NOMO-1 (cell line): ENCODE measurements at regions not wholly inside any gene's neighbourhood (a gene's known extent, or its start where the extent isn't known, plus 50 kb on each side); places are given as distances from the start of the nearest gene placed in this dataset.
A peak's percentile ranks its signal among the peaks of the same experiment; 100 is the strongest.

ENCODE experiments used
- DNase-seq, 2 experiments: peaks; one replicate each; lab custom pipeline; 2025; ENCODE audit not compliant: unreplicated experiment in 2 of 2; lab: John Stamatoyannopoulos, UW

- no peak for DNase-seq
Observed at GRCh38 chr6:168886964-168887363, 366.7 kb downstream of the THBS2 start.

- peak; percentile 27 to 63 for DNase-seq
Observed at GRCh38 chr6:168885751-168886742, 367.6 kb downstream of the THBS2 start.

GRCh38 chr6:168885196-168885595, 368.4 kb downstream of the THBS2 start:
- no peak for DNase-seq

DNA sequence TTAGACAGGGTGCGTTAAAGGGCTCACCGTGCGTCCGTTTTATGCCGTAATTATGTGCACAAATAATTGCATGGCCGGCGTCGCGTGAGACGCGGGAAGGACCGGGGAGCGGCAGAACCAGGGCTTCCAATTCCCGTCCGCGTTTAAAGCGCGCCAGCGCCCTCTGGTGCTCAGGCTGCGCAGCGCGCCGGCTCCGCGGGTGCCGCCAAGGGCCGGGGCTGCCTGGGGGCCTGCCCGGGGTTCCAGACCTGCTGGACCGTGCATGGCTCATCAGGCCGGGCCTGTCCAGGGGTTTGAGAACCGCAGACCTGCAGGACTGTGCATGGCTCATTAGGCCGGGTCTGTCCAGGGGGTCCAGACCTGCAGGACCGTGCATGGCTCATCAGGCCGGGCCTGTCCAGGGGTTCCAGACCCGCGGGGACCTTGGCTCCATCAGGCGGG, 369.0 kb downstream of the THBS2 start:
- peak; percentile 65 to 75 for DNase-seq

GRCh38 chr6:168884050-168884645, 369.5 kb downstream of the THBS2 start:
- DNase-seq, result peak in 1 of 2 experiments; percentile 65

- no peak for DNase-seq
Observed at GRCh38 chr6:168883410-168884049, 370.1 kb downstream of the THBS2 start.

- no peak for DNase-seq
Observed at GRCh38 chr6:168880271-168880670, 373.4 kb downstream of the THBS2 start.

DNA sequence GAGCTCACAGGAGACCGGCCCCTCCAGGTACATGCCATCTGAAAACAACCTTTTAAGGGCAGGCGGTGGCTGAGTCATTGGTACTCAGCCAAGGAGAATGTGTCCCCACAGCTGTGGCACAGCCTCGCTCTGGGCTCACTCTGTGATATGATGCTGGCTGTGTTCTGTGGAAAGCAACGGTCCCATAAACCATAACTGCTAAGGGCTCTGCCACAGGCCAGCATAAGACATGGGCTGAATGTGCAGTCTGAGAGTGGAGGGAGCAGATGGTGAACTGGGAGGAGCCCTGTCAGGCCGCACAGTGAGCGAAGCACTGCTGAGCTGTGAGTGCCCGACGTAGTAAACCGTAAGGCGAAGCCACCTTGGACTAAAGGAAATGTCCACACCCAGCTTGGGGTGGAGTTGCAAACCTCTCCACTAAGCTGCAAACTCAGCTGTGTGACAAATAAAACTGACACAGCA, 375.8 kb downstream of the THBS2 start:
- no peak for DNase-seq

GRCh38 chr6:168876956-168877355, 376.7 kb downstream of the THBS2 start:
- DNase-seq, result no peak

- DNase-seq, result no peak
Observed at GRCh38 chr6:168875811-168876576, 377.7 kb downstream of the THBS2 start.

- no peak for DNase-seq
Observed at GRCh38 chr6:168874637-168875036, 379.0 kb downstream of the THBS2 start.

DNA sequence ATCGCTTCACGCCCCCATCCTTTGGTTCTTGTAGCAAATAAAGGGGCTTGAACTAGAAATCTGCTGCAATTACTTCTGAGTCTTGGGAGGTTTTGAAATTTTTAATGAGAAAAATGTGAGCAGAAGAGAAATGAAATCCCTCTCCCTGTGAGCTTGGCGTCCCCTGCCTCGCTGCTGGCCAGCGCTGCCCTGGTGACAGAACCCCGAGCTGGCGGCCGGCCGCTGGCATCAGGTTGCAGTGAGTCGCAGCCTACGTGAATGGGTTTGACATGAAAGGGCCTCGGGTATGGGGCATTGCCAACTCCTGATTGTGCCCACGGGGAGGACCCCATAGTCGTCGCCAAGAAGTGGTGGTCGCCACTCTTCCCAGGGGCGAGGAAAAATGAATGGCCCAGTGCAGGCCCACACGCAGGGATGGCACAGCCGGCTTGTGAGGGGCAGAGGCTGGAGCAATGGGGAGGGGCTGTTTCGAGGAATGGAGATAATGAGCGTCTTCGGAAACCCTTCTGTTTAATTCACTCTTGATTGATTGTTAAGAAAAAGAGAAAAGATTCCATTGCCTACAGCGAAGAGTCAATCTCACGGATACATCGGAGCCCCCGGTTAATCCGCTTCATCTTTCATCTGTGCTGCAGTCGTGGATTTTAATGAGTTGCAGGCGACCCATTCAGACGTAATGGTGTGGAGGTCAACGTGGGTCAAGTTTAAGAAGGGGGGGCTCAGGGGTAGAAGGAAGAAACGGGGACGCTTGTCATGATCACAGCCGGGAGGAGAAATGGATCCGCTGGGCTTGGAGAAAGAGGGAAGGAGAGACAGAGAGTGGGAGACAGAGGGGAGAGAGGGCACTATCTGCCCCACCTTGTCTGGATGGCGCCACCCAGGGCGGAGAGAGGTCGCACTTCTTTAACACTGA, 380.1 kb downstream of the THBS2 start:
- DNase-seq, result no peak

GRCh38 chr6:168871642-168872315, 381.9 kb downstream of the THBS2 start:
- no peak for DNase-seq

DNA sequence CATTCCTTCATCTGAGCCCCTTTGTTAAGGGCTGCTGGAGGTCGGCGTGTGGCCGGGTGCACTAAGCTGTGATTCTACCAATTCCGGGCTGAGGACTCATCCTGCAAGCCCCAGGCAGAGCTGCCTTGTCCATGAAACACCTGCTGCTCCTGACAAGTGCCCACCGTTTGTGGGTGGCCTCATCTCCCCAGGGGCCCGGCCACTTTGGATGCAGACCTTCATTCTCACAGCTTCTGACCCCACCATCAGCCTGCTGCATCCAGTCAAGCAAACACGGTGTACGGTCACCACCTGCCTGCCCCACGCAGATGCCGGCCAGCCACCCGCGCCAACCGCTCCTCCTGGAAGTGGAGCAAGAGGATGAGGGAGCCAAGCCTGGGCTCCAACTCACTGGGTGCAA, 382.7 kb downstream of the THBS2 start:
- DNase-seq, result no peak

DNA sequence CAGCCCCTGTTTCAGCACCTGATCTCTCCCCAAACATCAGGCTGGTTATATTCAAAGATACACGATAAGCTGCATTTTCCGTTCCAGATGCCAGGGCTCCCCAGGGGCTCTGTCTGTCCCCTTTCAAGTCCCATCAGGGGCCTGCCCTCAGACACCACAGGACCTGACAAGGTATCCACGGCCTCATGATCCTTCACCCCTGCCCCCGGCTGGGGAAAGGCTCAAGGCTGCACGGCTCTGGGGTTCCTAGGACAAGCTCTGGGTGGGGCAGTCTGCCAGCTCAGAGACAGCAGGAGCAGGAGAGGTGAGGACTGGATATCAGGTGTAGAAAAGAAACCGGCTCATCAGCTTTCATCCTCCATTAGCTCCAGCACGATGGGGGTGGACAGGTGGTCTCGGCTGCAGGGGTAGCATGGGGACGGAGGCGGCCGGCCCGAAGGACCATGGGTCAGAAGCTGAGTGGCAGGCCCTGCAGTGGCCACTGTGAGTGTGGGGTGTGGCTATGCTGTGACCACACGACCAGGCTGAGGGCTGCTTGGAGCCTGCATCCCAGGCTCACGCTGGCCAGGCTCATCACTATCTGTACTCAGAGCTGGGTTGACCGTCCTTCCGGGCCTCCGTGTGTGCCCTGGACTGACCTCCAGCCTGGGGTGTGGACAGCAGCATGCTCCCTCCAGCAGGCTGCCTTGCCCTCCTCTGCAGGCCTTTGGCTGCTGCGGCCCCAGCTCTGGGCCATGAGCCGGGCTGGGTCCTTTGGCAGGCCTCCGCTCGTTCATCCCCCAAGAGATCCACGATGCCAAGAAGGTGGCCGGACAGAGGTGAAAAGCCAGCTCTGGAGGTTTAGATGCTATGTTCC, 386.2 kb downstream of the THBS2 start:
- DNase-seq, result no peak

- no peak for DNase-seq
Observed at GRCh38 chr6:168866534-168866933, 387.1 kb downstream of the THBS2 start.

GRCh38 chr6:168865522-168865921, 388.1 kb downstream of the THBS2 start:
- no peak for DNase-seq
